ENCODE measurements at regions not wholly inside any gene's neighbourhood (a gene's known extent, or its start where the extent isn't known, plus 50 kb on each side); places are given as distances from the start of the nearest gene placed in this dataset.
"Not testable (repeated sequence)": the region's sequence is repeated elsewhere in the genome, so short reads cannot be mapped to it uniquely, and the experiment has no call there.

DNA sequence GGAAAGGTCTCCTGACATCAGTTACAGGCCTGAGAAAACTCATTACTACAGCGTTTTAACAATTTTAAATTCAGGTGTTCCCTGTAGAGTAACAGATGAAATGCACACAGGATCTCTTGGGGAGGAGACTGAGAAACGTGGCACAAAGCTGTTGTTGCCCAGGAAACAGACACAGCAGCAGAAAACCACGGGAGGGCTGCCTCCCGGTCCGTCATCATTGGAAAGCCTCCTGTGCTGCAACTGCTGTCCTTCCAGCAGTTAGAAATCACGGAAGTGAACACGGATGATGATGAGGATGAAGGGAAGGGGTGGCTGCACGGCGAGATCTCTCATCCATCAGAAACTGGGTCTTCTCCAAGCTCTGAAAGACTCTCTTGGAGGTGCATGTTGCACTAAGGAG is 94.6 kb upstream of the RNF32 start:
- DNase-seq, result peak; percentile 54 to 83

DNA sequence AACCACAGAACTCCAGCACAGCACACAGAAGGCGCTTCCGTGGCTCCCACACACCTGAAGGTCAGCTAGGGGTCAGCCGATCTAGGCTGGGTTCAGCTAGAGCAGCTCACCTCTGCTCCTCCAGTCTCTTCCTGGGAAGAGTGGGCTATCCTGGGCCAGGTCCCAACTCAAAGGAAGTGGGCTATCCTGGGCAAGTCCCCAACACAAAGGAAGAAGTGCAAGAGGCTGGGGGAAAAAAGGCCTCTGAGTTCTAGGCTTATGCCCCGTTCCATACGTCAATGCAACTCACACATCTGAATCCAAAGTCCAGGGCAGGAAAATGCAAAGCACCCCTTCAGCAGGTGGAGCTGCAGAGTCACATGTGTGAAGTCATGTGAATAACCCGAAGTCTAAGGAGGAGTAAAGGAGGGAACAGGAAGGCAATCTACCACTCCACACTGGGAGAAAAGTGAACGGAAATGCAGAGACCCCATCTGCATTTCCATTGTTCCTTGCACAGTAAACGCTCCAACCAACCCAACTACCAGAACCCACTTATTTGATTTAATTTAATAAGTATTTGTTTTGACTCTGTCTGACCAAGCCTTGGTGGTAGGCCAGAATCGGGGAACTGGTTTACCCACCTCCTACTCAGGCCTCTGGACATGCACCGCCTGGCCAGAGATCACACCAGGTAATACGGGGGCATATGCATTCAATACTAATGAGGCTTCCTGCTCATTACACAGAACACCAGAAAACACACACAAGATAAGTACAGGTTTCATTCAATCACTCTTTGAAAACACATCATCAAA is 95.5 kb upstream of the RNF32 start:
- DNase-seq, result peak; percentile 8 to 56

DNA sequence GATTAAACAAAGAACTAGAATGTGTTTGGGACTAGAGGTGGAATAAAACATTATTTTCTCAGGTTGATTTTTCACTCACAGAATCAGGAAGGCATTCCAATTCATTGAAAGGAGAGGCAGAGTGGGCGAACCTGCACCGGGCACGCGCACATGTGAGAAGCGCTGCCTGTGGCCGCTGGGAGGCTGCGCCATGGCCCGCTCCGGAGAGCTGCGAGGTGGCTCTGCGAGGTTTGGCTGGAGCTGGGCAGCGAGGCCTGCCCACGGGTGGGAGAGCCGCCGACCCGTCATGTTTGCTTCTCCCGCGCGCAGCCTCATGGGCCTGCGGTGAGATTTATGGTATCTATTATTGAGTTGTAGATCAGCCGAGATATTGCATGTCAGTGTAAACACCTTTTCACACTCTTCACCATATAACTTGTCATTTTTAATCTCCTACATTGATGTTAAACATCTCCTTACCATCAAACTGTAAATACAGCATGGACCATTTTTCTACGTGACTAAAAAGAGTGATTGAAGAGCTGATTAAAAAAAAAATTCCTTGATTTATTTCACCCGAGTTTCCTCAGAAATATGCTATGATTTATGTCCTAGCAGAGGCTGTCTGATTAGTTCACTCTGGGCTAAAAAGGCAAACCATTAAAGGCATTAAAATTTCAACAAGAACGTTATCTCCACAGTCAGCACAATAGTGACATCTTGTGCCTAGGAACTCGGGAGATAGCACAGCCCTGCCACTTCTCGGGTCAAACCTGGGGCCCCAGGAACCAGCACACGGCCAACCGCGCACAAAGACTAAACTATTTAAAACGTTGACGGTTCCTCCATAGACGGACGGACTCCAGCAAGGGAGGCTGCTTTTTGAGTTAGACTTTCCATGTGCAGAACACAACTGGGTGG is 96.6 kb upstream of the RNF32 start:
- DNase-seq, result no peak

DNA sequence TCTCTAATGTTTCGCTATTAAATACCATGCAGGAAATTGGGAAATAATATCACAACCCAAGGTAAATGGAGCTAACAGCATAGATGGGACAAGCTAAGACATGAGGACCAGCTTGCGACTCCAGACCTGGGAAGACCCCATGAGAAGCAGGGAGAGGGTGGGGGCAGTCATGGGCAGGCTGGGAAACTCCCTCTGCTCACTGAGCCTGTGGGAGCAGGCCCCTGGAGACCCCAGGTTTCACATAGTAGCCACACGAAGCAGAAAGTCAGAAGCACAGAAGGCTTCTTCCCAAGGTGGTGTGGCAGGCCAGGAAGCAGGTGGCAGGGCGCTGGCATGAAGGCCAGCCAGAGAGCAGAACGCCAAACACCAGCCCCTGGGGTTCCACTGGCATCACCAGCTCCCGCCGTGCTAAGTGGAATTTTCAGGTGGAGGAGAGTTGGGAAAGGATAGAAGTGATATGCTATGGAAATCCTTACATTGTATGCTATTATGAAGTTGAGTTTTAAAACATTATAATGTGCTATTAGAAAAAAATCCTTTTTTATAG is 99.9 kb upstream of the RNF32 start:
- no peak for DNase-seq

DNA sequence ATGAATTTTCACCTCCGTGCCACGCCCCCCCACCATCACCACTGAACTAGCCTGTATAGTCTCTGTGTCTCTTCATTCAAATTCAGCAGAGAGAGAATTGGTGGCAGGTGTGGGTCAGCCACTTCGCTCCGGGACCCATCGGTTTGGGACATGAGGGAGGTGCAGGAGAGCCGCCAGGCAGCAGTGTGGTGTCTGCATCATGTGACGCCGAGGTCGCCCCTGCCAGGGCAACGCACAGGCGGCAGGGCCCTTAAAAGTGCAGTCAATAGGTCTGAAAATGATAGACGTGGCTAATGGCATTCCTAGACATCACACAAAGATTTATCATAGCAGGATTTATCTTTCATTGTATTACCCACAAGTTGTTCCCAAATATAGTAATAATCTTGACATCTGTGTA is 100.6 kb upstream of the RNF32 start:
- no peak for DNase-seq

DNA sequence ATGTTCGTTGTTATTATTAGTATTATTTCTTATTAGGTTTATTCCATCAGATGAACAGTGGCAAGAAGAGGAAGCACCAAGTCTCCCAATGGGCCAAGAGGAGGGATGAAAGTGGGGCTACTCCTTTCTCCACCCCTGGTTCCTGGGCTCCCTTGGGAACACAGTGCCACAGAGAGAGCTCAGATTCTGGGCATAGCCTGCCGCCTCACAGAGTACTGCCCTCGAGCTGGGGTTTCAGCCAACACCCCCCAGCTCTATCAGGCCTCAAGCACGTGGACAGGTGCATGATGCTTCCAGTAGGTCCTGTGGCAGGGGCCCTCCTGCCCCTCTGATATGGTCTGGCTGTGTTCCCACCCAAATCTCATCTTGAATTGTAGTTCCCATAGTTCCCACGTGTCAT is 103.6 kb upstream of the RNF32 start:
- no peak for DNase-seq

DNA sequence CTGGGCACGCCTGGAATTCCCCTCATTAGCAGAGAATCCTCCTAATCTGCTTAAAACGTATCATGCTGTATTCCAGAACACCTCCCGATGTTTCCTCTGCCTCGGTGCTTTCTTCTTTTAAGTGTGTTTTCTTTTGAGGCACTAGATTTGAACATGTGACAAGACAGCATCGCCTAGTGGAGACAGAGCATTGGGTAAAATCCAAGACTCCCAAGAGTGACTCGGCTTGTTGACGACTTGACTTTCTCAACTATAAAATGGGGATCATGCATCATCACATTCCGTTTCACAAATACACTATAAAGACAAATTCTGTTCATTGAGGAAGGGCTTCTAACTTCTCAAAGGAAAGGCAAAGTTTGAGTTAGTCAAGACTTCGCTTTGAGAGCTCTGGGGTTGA is 105.6 kb upstream of the RNF32 start:
- DNase-seq, result no peak

DNA sequence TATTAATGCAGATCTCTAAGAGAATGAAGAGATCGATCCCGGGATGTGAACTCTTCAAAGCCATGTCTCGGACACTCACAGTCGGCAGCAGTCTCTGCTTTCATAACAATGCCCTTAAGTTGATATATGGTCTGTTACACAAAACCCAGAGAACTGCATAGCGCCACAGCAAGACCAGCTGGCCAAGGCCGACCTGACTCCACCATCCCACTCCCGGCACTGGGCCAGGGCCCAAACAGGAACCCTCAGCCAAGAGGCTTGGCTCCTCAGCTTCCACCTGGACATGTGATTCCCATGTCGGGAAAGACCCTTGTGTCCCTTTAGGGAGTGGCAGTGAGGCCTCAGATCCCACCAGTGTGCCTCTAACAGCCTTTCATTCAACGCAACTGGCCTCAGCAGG is 106.6 kb upstream of the RNF32 start:
- DNase-seq, result no peak

DNA sequence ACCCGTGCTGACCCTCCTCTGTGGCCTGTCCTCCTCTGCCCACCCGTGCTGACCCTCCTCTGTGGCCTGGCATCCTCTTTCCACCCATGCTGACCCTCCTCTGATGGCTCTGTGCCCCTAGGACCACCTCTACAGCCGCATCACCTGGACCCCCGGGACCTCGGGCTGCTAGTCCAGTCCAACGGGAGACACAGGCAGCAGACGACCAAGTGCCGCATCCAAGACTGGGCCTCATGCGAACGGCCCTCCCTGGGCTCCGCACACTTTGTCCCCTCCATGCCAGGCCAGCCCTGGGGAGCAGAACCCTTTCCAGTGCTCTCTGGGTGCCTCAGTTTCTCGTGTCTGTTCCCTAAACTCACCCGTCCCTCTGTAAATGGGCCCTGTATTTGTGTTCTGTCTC is 107.2 kb upstream of the RNF32 start:
- no peak for DNase-seq

DNA sequence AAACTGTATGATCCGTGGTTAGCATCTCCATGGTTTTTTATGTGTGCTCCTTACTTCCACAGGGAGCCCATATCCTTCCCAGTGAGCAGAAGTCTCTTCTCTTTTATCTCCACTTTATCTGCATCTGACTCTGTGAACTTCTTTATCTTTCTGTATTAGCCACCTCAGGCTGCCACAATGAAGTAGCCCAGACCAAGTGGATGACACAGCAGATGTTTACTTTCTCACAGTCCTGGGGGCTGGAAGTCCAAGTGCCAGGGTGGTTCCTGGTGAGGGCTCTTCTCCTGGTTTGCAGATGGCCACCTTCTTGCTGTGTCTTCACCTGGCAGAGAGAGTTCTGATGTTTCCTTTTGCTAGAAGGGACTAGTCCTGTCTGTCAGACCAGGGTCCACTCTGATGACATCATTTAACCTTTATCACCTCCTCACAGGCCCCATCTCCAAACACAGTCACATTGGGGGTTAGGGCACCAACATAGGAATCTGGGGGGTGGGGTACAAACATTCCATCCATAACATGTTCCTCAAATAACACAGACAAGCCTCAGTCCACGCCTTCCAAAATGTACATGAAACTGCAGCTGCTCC is 108.5 kb upstream of the RNF32 start:
- no peak for DNase-seq

DNA sequence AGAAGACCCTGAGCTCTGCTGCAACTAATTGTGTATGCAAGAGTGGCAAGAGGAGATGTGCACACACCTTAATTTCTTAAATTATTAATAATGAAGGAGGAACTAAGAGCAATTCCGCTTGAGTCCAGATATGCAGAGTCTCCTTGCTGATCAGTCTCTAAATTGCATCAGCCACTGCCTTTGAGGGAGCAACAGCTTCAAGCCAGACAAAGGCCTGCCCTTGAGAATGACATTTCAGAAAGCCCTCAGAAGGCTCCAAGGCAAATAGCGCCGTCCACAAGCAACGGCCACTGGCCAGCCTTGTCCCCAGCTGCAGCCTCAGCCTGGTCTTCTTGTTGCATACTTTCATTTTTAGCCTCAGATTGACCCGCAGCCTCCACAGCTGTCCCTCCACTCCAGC is 110.6 kb upstream of the RNF32 start:
- DNase-seq, result no peak

DNA sequence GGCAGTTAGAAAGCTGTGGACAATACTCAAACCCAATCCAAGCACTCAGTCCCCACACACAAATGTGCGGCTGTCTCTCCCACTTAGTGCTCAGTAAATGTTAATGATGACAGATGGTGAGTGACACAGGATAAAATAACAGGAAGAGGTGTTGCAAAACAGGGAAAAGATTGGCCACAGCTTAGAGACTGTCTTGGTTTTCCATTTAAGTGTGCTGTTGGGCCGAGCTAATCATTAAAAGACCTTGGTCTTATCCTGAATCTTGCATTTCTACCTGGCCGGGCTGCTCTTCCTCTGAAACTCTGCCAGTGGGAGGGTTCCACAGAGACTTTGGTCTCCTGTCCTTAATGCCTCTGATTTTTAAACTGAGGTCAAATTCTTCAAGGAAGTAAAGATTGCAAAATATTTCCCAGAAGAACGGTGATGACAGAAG is 113.1 kb upstream of the RNF32 start:
- no peak for DNase-seq

DNA sequence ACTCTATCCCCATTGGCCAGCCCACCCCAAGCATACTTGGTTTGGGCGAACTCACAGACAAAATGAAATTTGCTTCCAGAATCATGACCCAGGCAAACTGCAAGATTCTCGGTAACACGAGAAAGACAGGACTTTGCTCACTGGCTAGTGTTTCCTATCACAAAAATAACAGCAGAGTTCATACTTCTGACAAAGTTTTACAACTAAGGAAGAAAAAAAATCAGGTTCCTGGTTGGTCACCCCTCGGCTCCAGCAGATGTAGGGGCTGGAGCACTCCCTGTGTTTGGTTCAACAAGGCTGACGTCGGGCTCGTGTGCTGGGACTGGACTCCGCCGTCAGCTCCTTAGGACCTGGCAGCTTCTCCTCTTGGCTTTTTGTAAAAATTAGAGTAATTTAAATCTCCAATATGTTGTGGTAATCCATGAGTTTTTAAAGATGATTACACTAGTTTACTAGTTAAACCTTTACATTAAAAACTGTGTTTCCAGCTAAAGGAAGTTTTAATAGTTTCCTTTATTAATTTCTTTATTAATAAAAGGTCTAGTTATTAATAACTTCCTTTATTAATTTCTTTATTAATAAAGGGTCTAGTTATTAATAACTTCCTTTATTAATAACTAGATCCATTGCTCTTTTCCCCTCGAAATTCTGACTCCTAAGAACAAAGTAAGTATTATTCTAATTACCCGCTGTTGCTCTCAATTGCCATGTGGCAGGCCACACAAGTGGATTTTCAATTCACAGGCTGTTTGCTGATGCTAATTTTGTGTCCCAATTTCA is 115.6 kb upstream of the RNF32 start:
- DNase-seq, result no peak

DNA sequence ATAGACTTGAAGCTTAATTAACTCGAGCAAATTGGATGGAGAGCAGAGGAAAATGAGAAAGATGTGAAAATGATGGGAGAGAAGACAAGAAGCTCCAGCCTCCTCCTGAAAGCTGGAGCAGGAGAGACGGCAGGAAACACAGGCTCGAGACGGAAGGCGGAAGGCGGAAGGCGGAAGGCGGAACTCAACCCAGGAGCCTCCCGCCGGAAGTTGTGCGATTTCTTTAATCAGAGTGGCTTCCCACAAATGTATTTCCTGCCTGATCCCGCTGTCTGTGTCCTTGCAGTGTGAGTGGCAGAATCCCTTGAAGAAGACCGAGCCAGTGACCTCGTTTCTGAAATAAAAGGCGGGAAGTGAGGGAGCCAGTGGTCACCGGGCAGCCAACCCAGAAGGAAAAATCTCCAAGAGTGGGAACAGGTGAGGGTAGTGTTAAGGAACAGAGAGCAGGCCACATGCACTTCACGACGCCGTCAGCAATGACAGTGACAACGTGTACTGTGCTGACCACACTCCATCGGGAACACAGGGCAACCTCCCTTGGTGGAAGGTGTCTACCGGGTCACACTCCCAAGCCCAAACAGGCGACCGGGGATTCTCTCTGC is 117.0 kb upstream of the RNF32 start:
- DNase-seq, result no peak

DNA sequence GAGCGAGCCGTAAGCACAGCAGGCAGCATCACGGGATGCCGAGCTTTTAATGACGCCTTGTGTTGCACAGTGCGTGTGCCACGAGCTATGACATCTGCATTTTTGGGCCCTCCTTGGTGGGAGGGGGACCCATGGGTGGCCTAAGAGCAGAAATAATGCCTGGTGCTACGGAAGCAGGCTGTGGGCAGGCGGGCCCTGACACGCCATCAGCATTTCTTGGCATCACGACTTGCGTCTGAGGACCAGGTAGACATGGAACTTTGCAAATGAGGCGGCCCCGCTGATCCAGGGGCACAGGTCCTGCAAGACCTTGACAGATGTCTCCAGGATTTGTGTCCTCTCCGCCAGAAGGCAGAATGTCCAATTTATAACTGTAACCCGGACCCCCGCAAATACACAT is 117.8 kb upstream of the RNF32 start:
- DNase-seq, result no peak

DNA sequence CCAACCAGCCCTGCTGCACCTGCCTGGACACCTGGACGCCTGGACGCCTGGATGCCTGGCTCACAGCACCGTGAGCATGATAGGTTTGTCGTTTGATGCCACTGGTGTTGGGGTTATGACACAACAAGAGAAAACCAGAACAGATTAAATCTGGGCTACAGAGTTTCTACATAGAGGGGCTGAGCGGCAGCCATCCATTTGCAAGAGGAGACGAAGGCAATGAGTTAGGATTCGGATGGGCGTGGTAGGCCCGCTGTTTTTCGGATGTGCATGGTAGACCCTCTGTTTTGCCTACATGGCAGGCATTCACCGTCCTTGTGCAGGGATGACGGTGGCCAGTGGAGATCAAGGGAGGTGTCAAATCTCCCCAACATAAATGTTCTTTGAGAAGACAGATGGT is 121.5 kb upstream of the RNF32 start:
- DNase-seq, result no peak

DNA sequence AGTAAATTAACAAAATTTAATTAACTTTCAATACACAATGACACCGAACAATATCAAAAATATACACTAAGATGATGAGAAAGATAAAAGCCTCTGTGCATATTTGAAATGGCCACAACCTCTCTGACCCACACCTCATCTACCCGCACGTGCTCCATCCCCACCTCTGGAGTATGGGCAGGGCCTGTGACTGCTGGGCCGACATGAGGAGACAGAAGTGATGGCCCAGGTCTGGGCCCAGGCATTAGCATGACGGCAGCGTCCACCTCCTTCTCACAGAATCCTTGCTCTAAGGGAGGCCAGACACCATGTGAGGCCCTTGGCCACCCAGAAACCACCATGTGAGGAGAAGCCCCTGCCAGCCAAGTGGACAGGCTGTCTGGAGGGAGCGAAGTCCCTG is 122.1 kb upstream of the RNF32 start:
- DNase-seq, result no peak

DNA sequence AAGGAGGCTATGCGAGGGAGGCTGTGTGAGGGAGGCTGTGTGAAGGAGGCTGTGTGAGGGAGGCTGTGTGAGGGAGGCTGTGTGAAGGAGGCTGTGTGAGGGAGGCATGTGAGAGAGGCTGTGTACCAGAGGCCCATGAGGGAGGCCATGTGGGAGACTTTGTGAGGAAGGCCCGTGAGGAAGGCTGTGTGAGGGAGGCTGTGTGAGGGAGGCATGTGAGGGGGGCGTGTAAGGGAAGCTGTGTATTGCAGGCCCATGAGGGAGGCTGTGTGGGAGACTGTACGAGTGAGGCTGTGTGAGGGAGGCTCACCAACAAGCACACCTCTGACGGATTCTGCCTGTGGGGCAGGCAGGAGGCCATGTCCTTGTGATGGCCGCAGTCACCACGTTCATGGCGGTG is 122.7 kb upstream of the RNF32 start:
- DNase-seq, result not testable (repeated sequence)

DNA sequence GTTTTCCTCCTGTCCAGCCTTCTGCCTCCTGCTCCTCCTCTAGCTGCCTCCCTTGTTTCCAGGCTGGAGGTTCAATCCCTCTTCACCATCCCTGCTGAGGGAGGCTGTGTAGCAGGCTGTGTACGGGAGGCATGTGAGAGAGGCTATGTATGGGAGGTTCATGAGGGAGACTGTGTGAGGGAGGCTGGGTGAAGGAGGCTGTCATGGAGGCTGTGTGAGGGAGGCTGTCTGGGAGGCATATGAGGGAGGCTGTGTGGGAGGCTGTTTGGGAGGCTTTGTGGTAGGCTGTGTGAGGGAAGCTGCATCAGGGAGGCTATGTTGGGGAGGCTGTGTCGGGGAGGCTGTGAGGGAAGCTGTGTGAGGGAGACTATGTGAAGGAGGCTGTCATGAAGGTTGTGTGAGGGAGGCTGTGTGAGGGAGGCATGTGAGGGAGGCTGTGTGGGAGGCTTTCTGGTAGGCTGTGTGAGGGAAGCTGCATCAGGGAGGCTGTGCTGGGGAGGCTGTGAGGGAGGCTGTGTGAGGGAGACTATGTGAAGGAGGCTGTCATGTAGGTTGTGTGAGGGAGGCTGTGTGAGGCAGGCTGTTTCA is 123.7 kb upstream of the RNF32 start:
- no peak for DNase-seq

DNA sequence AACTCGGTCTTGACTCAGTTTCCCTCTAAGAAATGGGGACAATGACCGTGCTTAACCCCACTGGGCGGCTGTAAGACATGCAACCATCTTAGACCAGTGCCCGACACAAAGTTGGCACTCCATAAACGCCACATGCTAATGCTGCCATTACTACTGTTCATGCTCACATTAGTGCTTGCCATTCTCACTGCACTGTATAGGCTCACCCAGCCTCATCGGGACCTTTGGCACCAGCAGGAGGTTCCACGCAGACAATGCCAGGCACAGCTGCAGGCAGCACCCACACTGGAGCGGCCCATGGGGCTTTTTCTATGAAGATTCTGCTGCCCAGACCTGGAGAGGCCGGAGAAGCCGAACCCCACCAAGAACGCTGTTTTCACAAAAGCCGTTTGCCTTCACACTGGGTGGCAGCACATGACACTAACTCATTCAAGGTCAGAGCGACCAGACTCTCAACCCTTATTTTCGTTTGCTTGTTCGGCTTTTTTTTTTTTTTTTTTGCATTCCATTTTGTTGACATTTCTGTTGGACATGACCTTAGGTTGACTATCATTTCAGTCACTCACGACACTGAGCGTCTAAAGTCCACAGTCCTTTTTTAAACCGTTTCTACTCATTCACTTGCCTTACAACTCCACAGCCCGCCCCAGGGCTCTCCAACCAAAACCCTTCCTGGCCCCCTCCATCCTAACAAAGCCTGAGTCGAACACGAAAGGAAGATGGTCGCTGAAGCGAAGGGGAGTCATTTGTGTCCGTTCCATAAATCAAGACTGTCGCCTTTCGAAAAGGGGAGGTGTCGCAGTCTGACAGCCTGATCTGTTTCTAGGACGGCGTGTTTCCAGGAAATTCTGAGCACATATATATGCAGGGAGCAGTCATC is 124.4 kb upstream of the RNF32 start:
- DNase-seq, result no peak

DNA sequence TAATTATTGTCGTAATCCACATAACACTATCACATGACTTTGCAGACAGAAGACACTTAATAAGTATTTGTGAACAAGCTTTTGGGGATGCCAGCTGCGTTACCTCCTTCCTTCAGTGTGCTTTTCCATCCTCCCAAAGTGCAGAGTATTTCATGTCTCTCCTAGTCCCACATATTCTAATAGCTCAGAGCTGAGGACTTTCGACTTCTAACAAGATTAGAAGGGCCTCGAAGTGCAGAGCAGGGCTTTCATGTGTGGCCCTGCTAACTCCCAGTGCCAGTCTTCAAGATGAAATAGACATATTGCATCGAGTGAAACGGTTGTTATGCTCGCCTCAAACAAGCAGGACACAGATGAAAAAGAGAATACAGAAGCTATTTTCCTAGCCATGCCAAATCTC is 125.7 kb upstream of the RNF32 start:
- DNase-seq, result no peak

Measured in NCI-H2081 (cell line).